Osteoblast (primary cell): ENCODE measurements at regions not wholly inside any gene's neighbourhood (a gene's known extent, or its start where the extent isn't known, plus 50 kb on each side); places are given as distances from the start of the nearest gene placed in this dataset.

Experiments used
- DNase-seq: peaks from one replicate; pipeline ENCODE4 v3.0.0; 2011; ENCODE audit warnings: low spot score, mixed read lengths; ENCODE audit not compliant: insufficient read length; ENCODE audit errors: missing footprints
- H2AFZ ChIP-seq: 2 replicates; pipeline ENCODE4 v1.6.0; 2011; ENCODE audit warnings: mild to moderate bottlenecking, low read length
- H3K27ac ChIP-seq: 2 replicates; pipeline ENCODE4 v1.5.1; 2011; ENCODE audit warnings: mild to moderate bottlenecking, low read depth, low read length, moderate library complexity
- H3K27me3 ChIP-seq: 2 replicates; pipeline ENCODE4 v1.6.0; 2012; ENCODE audit warnings: mild to moderate bottlenecking, control low read depth, inconsistent platforms, low read length, moderate library complexity; ENCODE audit not compliant: insufficient read depth
- H3K36me3 ChIP-seq: 2 replicates; pipeline ENCODE4 v1.5.1; 2011; ENCODE audit warnings: mild to moderate bottlenecking, low read length, control low read depth, moderate library complexity; ENCODE audit not compliant: insufficient read depth
- H3K4me1 ChIP-seq: 2 replicates; pipeline ENCODE4 v1.5.1; 2011; ENCODE audit warnings: mild to moderate bottlenecking, low read length, control low read depth, moderate library complexity; ENCODE audit not compliant: insufficient read depth
- H3K4me2 ChIP-seq: 2 replicates; pipeline ENCODE4 v1.6.0; 2011; ENCODE audit warnings: mild to moderate bottlenecking, low read length; ENCODE audit not compliant: insufficient read depth
- H3K4me3 ChIP-seq: fragments of 200-600 bp; sonication (generic); 3 replicates; pipeline ENCODE4 v1.5.1; 2012; ENCODE audit warnings: mild to moderate bottlenecking, low read length, inconsistent platforms; ENCODE audit not compliant: insufficient read depth
- H3K79me2 ChIP-seq: 2 replicates; pipeline ENCODE4 v1.6.0; 2012; ENCODE audit warnings: mild to moderate bottlenecking, low read length, control low read depth, inconsistent platforms; ENCODE audit not compliant: insufficient read depth
- H3K9me3 ChIP-seq: 2 replicates; pipeline ENCODE4 v1.5.1; 2011; ENCODE audit warnings: low read depth, low read length, control low read depth
- H4K20me1 ChIP-seq: 2 replicates; pipeline ENCODE4 v1.6.0; 2012; ENCODE audit warnings: mild to moderate bottlenecking, low read length, control low read depth; ENCODE audit not compliant: insufficient read depth
- TF ChIP-seq, protein P1 (sequence below): IDR thresholded peaks from 2 replicates; pipeline ENCODE4 v1.5.1; 2011; ENCODE audit warnings: mild to moderate bottlenecking, low read depth, low read length, moderate library complexity; ENCODE audit errors: extremely low read depth

DNA sequence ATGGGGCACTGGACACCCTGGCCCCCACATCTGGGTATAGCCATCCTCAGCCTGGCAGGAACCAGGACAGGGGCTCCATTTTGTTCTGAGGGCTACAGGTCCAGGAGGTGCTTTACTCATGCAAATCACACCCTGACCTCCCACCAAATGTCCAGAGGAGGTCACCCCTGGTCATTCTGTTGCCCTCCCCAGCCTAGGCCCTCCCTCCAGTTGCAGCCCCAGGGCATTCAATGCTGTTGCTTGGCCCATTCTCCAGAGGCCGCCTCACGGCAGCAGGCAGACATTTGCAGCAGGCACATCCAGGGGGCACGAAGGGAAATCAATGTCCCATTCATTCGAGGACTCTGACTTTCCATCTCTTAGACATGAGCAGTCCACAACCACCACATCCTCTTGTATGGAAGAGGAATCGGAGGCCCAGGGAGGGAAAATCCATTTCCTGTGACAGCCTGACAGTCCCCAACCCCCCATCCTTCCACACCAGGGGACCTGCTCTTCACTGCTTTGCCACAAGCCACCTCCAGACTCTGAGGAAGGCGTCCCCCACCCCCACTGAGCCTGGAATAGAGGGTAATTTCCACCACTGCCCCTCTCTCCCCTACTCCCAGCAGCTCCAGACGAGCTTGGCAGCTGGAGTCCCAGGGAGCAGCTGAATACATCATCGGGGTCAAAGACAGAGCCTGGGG is 76.2 kb upstream of the UNC5B start:
- Histone ChIP-seq H3K9me3 (no peaks in the 10 kb centered on the region), H3K79me2 (no peaks in the 10 kb centered on the region), H3K4me1 (no peaks in the 10 kb centered on the region), H3K27ac (no peak overlapping the region), H2AFZ (no peak overlapping the region), H4K20me1 (no peaks in the 10 kb centered on the region), H3K4me2 (no peak overlapping the region), H3K36me3 (no peaks in the 10 kb centered on the region), H3K4me3 (no peak overlapping the region), H3K27me3 (peaks cover 32% of the 10 kb centered on the region)
- DNase-seq, result no peak
- TF ChIP-seq, protein P1, sequence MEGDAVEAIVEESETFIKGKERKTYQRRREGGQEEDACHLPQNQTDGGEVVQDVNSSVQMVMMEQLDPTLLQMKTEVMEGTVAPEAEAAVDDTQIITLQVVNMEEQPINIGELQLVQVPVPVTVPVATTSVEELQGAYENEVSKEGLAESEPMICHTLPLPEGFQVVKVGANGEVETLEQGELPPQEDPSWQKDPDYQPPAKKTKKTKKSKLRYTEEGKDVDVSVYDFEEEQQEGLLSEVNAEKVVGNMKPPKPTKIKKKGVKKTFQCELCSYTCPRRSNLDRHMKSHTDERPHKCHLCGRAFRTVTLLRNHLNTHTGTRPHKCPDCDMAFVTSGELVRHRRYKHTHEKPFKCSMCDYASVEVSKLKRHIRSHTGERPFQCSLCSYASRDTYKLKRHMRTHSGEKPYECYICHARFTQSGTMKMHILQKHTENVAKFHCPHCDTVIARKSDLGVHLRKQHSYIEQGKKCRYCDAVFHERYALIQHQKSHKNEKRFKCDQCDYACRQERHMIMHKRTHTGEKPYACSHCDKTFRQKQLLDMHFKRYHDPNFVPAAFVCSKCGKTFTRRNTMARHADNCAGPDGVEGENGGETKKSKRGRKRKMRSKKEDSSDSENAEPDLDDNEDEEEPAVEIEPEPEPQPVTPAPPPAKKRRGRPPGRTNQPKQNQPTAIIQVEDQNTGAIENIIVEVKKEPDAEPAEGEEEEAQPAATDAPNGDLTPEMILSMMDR, result no peak

GRCh38 chr10:71137701-71138100 is 74.7 kb upstream of the UNC5B start:
- peaks cover 30% of the 10 kb centered on the region for H3K27me3 ChIP-seq
- DNase-seq, result no peak
- H3K4me3 ChIP-seq, result no peak overlapping the region
- no peaks in the 10 kb centered on the region for H3K36me3 ChIP-seq
- H3K4me1 ChIP-seq, result no peaks in the 10 kb centered on the region
- TF ChIP-seq, protein P1, result no peak
- no peak overlapping the region for H3K4me2 ChIP-seq
- H3K9me3 ChIP-seq, result no peaks in the 10 kb centered on the region
- H2AFZ ChIP-seq, result no peak overlapping the region
- no peaks in the 10 kb centered on the region for H3K79me2 ChIP-seq
- H3K27ac ChIP-seq, result no peak overlapping the region
- no peaks in the 10 kb centered on the region for H4K20me1 ChIP-seq

DNA sequence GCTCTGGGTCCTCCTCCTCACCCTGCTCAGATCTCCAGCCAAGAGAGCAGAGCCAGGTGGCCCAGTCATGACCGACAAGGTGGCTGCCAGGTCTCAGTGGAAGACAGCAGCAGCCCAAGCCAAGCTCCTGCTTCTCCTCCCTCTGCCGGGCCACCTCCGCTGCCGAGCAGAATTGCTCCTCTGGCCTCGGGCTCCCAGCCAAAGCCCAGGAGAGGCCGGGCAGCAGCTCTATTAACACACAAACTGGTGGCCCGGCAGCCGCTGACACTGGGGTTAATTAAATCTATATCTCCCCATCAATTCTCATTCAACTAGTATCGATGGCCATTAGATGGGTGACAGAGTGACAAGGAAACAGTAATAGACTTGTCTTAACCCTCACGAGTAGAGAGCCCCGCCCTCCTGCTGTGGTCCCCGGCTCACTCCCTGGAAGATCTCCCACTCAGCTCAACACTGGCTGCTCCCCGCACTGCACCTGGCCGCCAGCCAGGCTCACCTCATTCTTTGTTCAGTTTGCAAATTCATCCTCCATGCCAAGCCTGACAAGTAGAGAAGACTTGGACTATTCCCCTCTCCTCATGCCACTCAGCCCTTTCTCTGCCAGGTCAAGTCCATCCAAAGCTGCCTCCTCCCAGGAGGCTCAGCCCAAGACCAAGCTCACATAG is 74.1 kb upstream of the UNC5B start:
- no peak overlapping the region for H3K4me2 ChIP-seq
- no peak overlapping the region for H3K4me3 ChIP-seq
- H3K9me3 ChIP-seq, result no peaks in the 10 kb centered on the region
- DNase-seq, result no peak
- no peaks in the 10 kb centered on the region for H3K4me1 ChIP-seq
- no peaks in the 10 kb centered on the region for H3K79me2 ChIP-seq
- peaks cover 30% of the 10 kb centered on the region for H3K27me3 ChIP-seq
- TF ChIP-seq, protein P1, result no peak
- H4K20me1 ChIP-seq, result no peaks in the 10 kb centered on the region
- H3K36me3 ChIP-seq, result no peaks in the 10 kb centered on the region
- H2AFZ ChIP-seq, result no peak overlapping the region
- no peak overlapping the region for H3K27ac ChIP-seq

- no peaks in the 10 kb centered on the region for H3K9me3 ChIP-seq
- H3K27me3 ChIP-seq, result peaks cover 36% of the 10 kb centered on the region
- no peak for DNase-seq
- no peak overlapping the region for H3K27ac ChIP-seq
- H3K4me2 ChIP-seq, result no peak overlapping the region
- TF ChIP-seq, protein P1, result no peak
- no peaks in the 10 kb centered on the region for H3K4me1 ChIP-seq
- no peaks in the 10 kb centered on the region for H4K20me1 ChIP-seq
- no peak overlapping the region for H2AFZ ChIP-seq
- no peak overlapping the region for H3K4me3 ChIP-seq
- H3K79me2 ChIP-seq, result no peaks in the 10 kb centered on the region
- no peaks in the 10 kb centered on the region for H3K36me3 ChIP-seq
Observed at GRCh38 chr10:71141528-71141927, 70.8 kb upstream of the UNC5B start.
